KMS-11 (cell line): ENCODE measurements at regions not wholly inside any gene's neighbourhood (a gene's known extent, or its start where the extent isn't known, plus 50 kb on each side); places are given as distances from the start of the nearest gene placed in this dataset.

ENCODE experiments used
- H2AFZ ChIP-seq: fragments of 200-600 bp; sonication (generic); 2 replicates; pipeline ENCODE4 v1.6.1; 2016; ENCODE audit warnings: antibody characterized with exemption, mixed run types, low read depth
- H3K27ac ChIP-seq: fragments of 200-600 bp; sonication (generic); 2 replicates; pipeline ENCODE4 v1.6.1; 2016; ENCODE audit warnings: mild to moderate bottlenecking, mixed run types
- H3K27me3 ChIP-seq: fragments of 200-600 bp; sonication (generic); 2 replicates; pipeline ENCODE4 v1.6.1; 2017; ENCODE audit warnings: mild to moderate bottlenecking, low read depth, mixed run types, moderate library complexity; ENCODE audit not compliant: insufficient read depth
- H3K36me3 ChIP-seq: fragments of 200-600 bp; sonication (generic); 2 replicates; pipeline ENCODE4 v1.6.1; 2017; ENCODE audit warnings: mild to moderate bottlenecking, mixed run types; ENCODE audit not compliant: insufficient read depth
- H3K4me1 ChIP-seq: fragments of 200-600 bp; sonication (generic); 2 replicates; pipeline ENCODE4 v1.6.1; 2016; ENCODE audit warnings: mild to moderate bottlenecking, low read depth, mixed run types; ENCODE audit not compliant: poor library complexity, severe bottlenecking
- H3K4me2 ChIP-seq: fragments of 200-600 bp; sonication (generic); 2 replicates; pipeline ENCODE4 v1.7.0; 2016; ENCODE audit warnings: mild to moderate bottlenecking, mixed run types
- H3K4me3 ChIP-seq: fragments of 200-600 bp; sonication (generic); IDR thresholded peaks from 2 replicates; pipeline ENCODE4 v1.6.1; 2017; ENCODE audit warnings: low read depth, low read length, mixed read lengths; ENCODE audit not compliant: insufficient read depth
- H3K79me2 ChIP-seq: fragments of 200-600 bp; sonication (generic); 2 replicates; pipeline ENCODE4 v1.6.1; 2016; ENCODE audit warnings: low read depth, mixed run types; ENCODE audit not compliant: insufficient read depth
- H3K9ac ChIP-seq: fragments of 200-600 bp; sonication (generic); 2 replicates; pipeline ENCODE4 v1.6.1; 2016; ENCODE audit warnings: mild to moderate bottlenecking, mixed run types
- H4K20me1 ChIP-seq: fragments of 200-600 bp; sonication (generic); 2 replicates; pipeline ENCODE4 v1.6.1; 2016; ENCODE audit warnings: mild to moderate bottlenecking, mixed run types; ENCODE audit not compliant: insufficient read depth
- CTCF ChIP-seq: fragments of 200-600 bp; sonication (generic); conservative IDR thresholded peaks from 2 replicates; pipeline ENCODE4 v1.6.1; 2017; ENCODE audit warnings: low read depth, mild to moderate bottlenecking, antibody characterized with exemption, low read length, moderate library complexity, mixed read lengths

GRCh38 chr6:148272597-148272996 lies 70.0 kb upstream of the SASH1 start:
- Histone ChIP-seq H3K4me1 (no peaks in the 10 kb centered on the region), H3K79me2 (no peaks in the 10 kb centered on the region), H3K36me3 (no peaks in the 10 kb centered on the region), H3K4me2 (no peak overlapping the region), H3K4me3 (no peak overlapping the region), H3K9ac (no peak overlapping the region), H3K27me3 (no peaks in the 10 kb centered on the region), H2AFZ (no peak overlapping the region), H4K20me1 (no peaks in the 10 kb centered on the region), H3K27ac (no peak overlapping the region)
- TF ChIP-seq CTCF: no peak

- Histone ChIP-seq H3K4me3 (no peak overlapping the region), H3K4me2 (no peak overlapping the region), H3K4me1 (no peaks in the 10 kb centered on the region), H2AFZ (no peak overlapping the region), H3K27me3 (no peaks in the 10 kb centered on the region), H3K36me3 (no peaks in the 10 kb centered on the region), H3K27ac (no peak overlapping the region), H3K79me2 (no peaks in the 10 kb centered on the region), H3K9ac (no peak overlapping the region), H4K20me1 (no peaks in the 10 kb centered on the region)
- TF ChIP-seq CTCF: no peak
These were observed 68.5 kb upstream of the SASH1 start for GRCh38 chr6:148273962-148274752.

GRCh38 chr6:148274809-148275208 lies 67.8 kb upstream of the SASH1 start:
- H2AFZ ChIP-seq: no peak overlapping the region
- no peak overlapping the region for H3K9ac ChIP-seq
- H3K36me3 ChIP-seq: no peaks in the 10 kb centered on the region
- no peak overlapping the region for H3K4me2 ChIP-seq
- TF ChIP-seq CTCF: no peak
- no peaks in the 10 kb centered on the region for H4K20me1 ChIP-seq
- no peaks in the 10 kb centered on the region for H3K79me2 ChIP-seq
- no peak overlapping the region for H3K27ac ChIP-seq
- H3K27me3 ChIP-seq: no peaks in the 10 kb centered on the region
- no peaks in the 10 kb centered on the region for H3K4me1 ChIP-seq
- H3K4me3 ChIP-seq: no peak overlapping the region

GRCh38 chr6:148285205-148285604 lies 57.4 kb upstream of the SASH1 start:
- Histone ChIP-seq H3K27ac (no peak overlapping the region), H4K20me1 (no peaks in the 10 kb centered on the region), H3K27me3 (no peaks in the 10 kb centered on the region), H3K9ac (no peak overlapping the region), H3K4me2 (no peak overlapping the region), H2AFZ (no peak overlapping the region), H3K4me3 (no peak overlapping the region), H3K36me3 (no peaks in the 10 kb centered on the region), H3K79me2 (no peaks in the 10 kb centered on the region), H3K4me1 (no peaks in the 10 kb centered on the region)
- no peak for TF ChIP-seq CTCF
